Mesenchymal stem cell (in vitro differentiated cells and primary cell): ENCODE measurements at regions not wholly inside any gene's neighbourhood (a gene's known extent, or its start where the extent isn't known, plus 50 kb on each side); places are given as distances from the start of the nearest gene placed in this dataset.

ENCODE experiments used
- DNase-seq: peaks from one replicate; pipeline ENCODE4 v3.0.0-alpha.2; 2013
- H2AFZ ChIP-seq: one replicate; pipeline ENCODE4 v1.6.1; 2013; ENCODE audit warnings: low read depth, mild to moderate bottlenecking, control low read depth, inconsistent platforms, low read length, moderate library complexity
- H2AK5ac ChIP-seq: 2 replicates; pipeline ENCODE4 v1.6.1; 2013; ENCODE audit warnings: low read length, moderate library complexity, mild to moderate bottlenecking, inconsistent platforms; ENCODE audit not compliant: severe bottlenecking
- H2BK120ac ChIP-seq: one replicate; pipeline ENCODE4 v1.6.1; 2013; ENCODE audit warnings: low read depth, mild to moderate bottlenecking, inconsistent platforms, low read length, moderate library complexity
- H2BK12ac ChIP-seq, 2 experiments: one replicate each; pipeline ENCODE4 v1.6.1; 2013; ENCODE audit warnings: inconsistent platforms in 2 of 2, low read length in 2 of 2, mild to moderate bottlenecking in 2 of 2, moderate library complexity in 2 of 2, control low read depth in 1 of 2
- H2BK15ac ChIP-seq: one replicate; pipeline ENCODE4 v1.6.1; 2013; ENCODE audit warnings: mild to moderate bottlenecking, low read depth, inconsistent platforms; ENCODE audit not compliant: poor library complexity, severe bottlenecking
- H2BK5ac ChIP-seq: 2 replicates; pipeline ENCODE4 v1.6.1; 2013; ENCODE audit warnings: low read depth, mild to moderate bottlenecking, low read length, control low read depth, inconsistent platforms; ENCODE audit not compliant: poor library complexity, severe bottlenecking
- H3K14ac ChIP-seq, 2 experiments: one replicate each; pipeline ENCODE4 v1.6.1; 2013; ENCODE audit warnings: inconsistent platforms in 2 of 2, low read length in 2 of 2, control low read depth in 1 of 2, mild to moderate bottlenecking in 1 of 2, moderate library complexity in 1 of 2
- H3K18ac ChIP-seq, 2 experiments: one replicate each; pipeline ENCODE4 v1.6.1; 2013; ENCODE audit warnings: inconsistent platforms in 2 of 2, low read length in 2 of 2, control low read depth in 1 of 2, low read depth in 1 of 2, mild to moderate bottlenecking in 1 of 2
- H3K23ac ChIP-seq, 2 experiments: one replicate each; pipeline ENCODE4 v1.6.1; 2013; ENCODE audit warnings: inconsistent platforms in 2 of 2, low read length in 2 of 2, mild to moderate bottlenecking in 2 of 2, moderate library complexity in 2 of 2, control low read depth in 1 of 2
- H3K27ac ChIP-seq: 2 replicates; pipeline ENCODE4 v1.5.1; 2013; ENCODE audit warnings: mild to moderate bottlenecking, moderate library complexity, low read length, control low read depth, inconsistent platforms; ENCODE audit not compliant: poor library complexity, severe bottlenecking
- H3K27me3 ChIP-seq, 2 experiments: 2 replicates each; pipeline versions ENCODE4 v1.6.1 to v1.7.0; 2013; ENCODE audit warnings: low read length in 2 of 2, mild to moderate bottlenecking in 2 of 2, moderate library complexity in 2 of 2, control low read depth in 1 of 2, inconsistent platforms in 1 of 2; ENCODE audit not compliant: control insufficient read depth in 1 of 2, insufficient read depth in 1 of 2
- H3K36me3 ChIP-seq, 2 experiments: 2 replicates each; pipeline versions ENCODE4 v1.6.1 to v1.7.0; 2013; ENCODE audit warnings: low read length in 2 of 2, control low read depth in 1 of 2, inconsistent platforms in 1 of 2, low read depth in 1 of 2, mild to moderate bottlenecking in 1 of 2; ENCODE audit not compliant: insufficient read depth in 2 of 2, control insufficient read depth in 1 of 2
- H3K4ac ChIP-seq, 2 experiments: one replicate each; pipeline ENCODE4 v1.6.1; 2013; ENCODE audit warnings: inconsistent platforms in 2 of 2, low read length in 2 of 2, mild to moderate bottlenecking in 2 of 2, moderate library complexity in 2 of 2, control low read depth in 1 of 2, low read depth in 1 of 2
- H3K4me1 ChIP-seq: 2 replicates; pipeline ENCODE4 v1.6.1; 2013; ENCODE audit warnings: low read depth, low read length, control low read depth; ENCODE audit not compliant: control insufficient read depth, insufficient read depth
- H3K4me2 ChIP-seq: 2 replicates; pipeline ENCODE4 v1.6.1; 2013; ENCODE audit warnings: low read length, mild to moderate bottlenecking, inconsistent platforms; ENCODE audit not compliant: poor library complexity, severe bottlenecking
- H3K4me3 ChIP-seq, 2 experiments: 2 replicates each; pipeline versions ENCODE4 v1.5.1 to v1.7.0; 2013; ENCODE audit warnings: low read length in 2 of 2, mild to moderate bottlenecking in 2 of 2, control low read depth in 1 of 2, low read depth in 1 of 2; ENCODE audit not compliant: insufficient read depth in 1 of 2
- H3K79me1 ChIP-seq: replicated peaks from 2 replicates; pipeline ENCODE4 v1.6.1; 2013; ENCODE audit warnings: mild to moderate bottlenecking, control low read depth, low read length, inconsistent platforms; ENCODE audit not compliant: poor library complexity, severe bottlenecking
- H3K9ac ChIP-seq: 2 replicates; pipeline ENCODE4 v1.7.0; 2013; ENCODE audit warnings: mild to moderate bottlenecking, low read length, moderate library complexity
- H3K9me3 ChIP-seq: 2 replicates; pipeline ENCODE4 v1.7.0; 2013; ENCODE audit warnings: mild to moderate bottlenecking, low read length; ENCODE audit not compliant: control insufficient read depth
- H4K8ac ChIP-seq: one replicate; pipeline ENCODE4 v1.6.1; 2013; ENCODE audit warnings: inconsistent platforms, mild to moderate bottlenecking, low read length, moderate library complexity
- H4K91ac ChIP-seq: one replicate; pipeline ENCODE4 v1.6.1; 2013; ENCODE audit warnings: mild to moderate bottlenecking, low read length, inconsistent platforms
- WGBS: methylation state at CpG from one replicate; pipeline ENCODE4 v1.1.7; 2013; ENCODE audit warnings: mixed read lengths; 5-methylcytosine and 5-hydroxymethylcytosine counted together

DNA sequence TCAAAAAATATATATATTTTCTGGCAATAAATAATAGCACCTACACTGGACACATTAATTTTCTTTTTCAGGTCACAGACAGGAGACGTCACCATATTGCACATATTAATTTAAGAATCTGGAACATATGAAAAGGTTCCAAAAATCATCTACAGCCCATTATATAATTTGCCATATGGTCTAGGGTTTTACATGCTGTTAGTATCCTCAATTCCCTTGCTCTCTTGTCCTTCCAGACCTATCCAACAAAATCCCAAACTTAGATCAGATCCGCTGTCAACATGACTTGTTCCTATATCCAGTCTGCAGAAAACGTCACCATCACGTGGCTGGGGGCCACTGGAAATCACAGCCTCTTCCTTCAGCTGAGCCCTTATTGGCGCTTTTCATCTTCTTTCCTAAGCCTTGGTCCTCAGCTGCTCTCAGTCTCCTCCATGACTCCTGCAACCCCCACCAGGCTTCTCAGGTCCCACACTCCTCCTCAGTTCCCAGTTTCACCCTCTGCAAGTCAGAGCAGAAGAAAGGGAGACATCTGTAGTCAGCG, 192.0 kb upstream of the GATB start:
- H2AFZ ChIP-seq = no peak overlapping the region
- H4K91ac ChIP-seq = no peak overlapping the region
- H3K27me3 ChIP-seq = peaks cover 0 to 4% of the 10 kb centered on the region in 2 experiments
- H2BK15ac ChIP-seq = no peak overlapping the region
- H3K36me3 ChIP-seq = no peaks in the 10 kb centered on the region
- H3K4me2 ChIP-seq = no peak overlapping the region
- peaks cover 8% of the 10 kb centered on the region for H3K4me1 ChIP-seq
- no peak overlapping the region for H3K4me3 ChIP-seq
- H3K23ac ChIP-seq = no peak overlapping the region
- H2AK5ac ChIP-seq = no peak overlapping the region
- H4K8ac ChIP-seq = no peak overlapping the region
- H3K79me1 ChIP-seq = no peaks in the 10 kb centered on the region
- no peak overlapping the region for H2BK5ac ChIP-seq
- peak overlapping the region in 1 of 2 experiments; percentile 21 for H3K14ac ChIP-seq
- peaks cover 2% of the 10 kb centered on the region for H3K9me3 ChIP-seq
- no peak overlapping the region for H3K9ac ChIP-seq
- no peak overlapping the region for H2BK12ac ChIP-seq
- H3K18ac ChIP-seq = no peak overlapping the region
- no peak for DNase-seq
- no peak overlapping the region for H3K4ac ChIP-seq
- H2BK120ac ChIP-seq = no peak overlapping the region
- no peak overlapping the region for H3K27ac ChIP-seq
- WGBS = 84% methylated on average over 6 of the region's 6 CpGs

GRCh38 chr4:151952137-151952536, 191.3 kb upstream of the GATB start:
- Histone ChIP-seq H3K36me3 (no peaks in the 10 kb centered on the region), H2BK120ac (no peak overlapping the region), H3K18ac (no peak overlapping the region), H3K9me3 (peaks cover 6% of the 10 kb centered on the region), H3K23ac (no peak overlapping the region), H3K14ac (no peak overlapping the region), H3K4me3 (no peak overlapping the region), H4K91ac (no peak overlapping the region), H2BK15ac (no peak overlapping the region), H3K4me1 (peaks cover 6% of the 10 kb centered on the region), H2AK5ac (no peak overlapping the region), H3K9ac (no peak overlapping the region), H3K4ac (no peak overlapping the region), H3K27ac (no peak overlapping the region), H2BK12ac (no peak overlapping the region), H2BK5ac (no peak overlapping the region), H3K27me3 (peaks cover 0 to 4% of the 10 kb centered on the region in 2 experiments), H4K8ac (no peak overlapping the region), H3K79me1 (no peaks in the 10 kb centered on the region), H2AFZ (no peak overlapping the region), H3K4me2 (no peak overlapping the region)
- DNase-seq = no peak
- WGBS = 72% methylated on average over 4 of the region's 4 CpGs

GRCh38 chr4:151951671-151952050, 190.9 kb upstream of the GATB start:
- Histone ChIP-seq H3K27ac (no peak overlapping the region), H2BK5ac (no peak overlapping the region), H2BK120ac (no peak overlapping the region), H3K27me3 (peaks cover 0 to 4% of the 10 kb centered on the region in 2 experiments), H2BK15ac (no peak overlapping the region), H3K18ac (no peak overlapping the region), H4K8ac (no peak overlapping the region), H3K9me3 (peaks cover 11% of the 10 kb centered on the region), H3K4me2 (no peak overlapping the region), H2AK5ac (no peak overlapping the region), H4K91ac (no peak overlapping the region), H3K4me3 (no peak overlapping the region), H3K4me1 (peaks cover 5% of the 10 kb centered on the region), H2BK12ac (no peak overlapping the region), H3K9ac (no peak overlapping the region), H3K14ac (no peak overlapping the region), H3K4ac (no peak overlapping the region), H3K23ac (no peak overlapping the region), H3K79me1 (no peaks in the 10 kb centered on the region), H2AFZ (no peak overlapping the region), H3K36me3 (no peaks in the 10 kb centered on the region)
- WGBS = 75% methylated on average over 3 of the region's 5 CpGs
- DNase-seq = no peak

DNA sequence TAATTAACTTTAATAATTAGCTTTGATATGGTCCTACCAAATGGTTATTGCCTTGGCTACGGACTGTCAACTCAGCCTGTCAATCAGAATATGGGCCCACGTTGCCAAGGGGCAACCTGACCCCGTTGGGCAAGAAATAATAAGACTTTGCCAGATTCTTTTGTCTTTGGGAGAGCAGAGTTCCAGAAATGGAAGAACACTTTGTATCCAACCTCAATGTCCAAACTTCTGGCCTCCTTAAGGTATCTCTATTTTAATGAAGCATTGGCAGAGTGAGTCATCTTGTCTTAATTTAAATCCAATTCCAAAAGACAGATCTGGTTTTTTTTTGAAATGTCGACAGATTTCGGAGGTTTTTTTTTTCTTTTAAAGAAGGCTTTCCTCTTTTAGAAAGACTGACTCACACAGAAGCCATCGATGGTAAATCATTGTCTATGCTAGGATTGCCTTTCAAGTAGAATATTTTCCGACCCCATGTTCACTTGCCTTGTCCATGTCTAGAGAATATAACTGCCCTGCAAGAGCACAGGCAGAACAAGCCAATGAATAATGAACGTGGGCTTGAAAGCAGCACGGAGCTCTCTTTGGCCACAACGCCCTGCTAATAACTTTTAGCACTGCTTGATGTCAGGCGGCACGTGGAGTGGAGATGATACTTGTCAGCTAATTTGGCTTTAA, 190.3 kb upstream of the GATB start:
- peaks cover 0 to 4% of the 10 kb centered on the region in 2 experiments for H3K27me3 ChIP-seq
- DNase-seq = peak; percentile 1
- no peak overlapping the region for H3K14ac ChIP-seq
- no peaks in the 10 kb centered on the region for H3K79me1 ChIP-seq
- peaks cover 5% of the 10 kb centered on the region for H3K4me1 ChIP-seq
- no peak overlapping the region for H2AK5ac ChIP-seq
- no peak overlapping the region for H3K9ac ChIP-seq
- H3K27ac ChIP-seq = no peak overlapping the region
- no peak overlapping the region for H3K18ac ChIP-seq
- no peak overlapping the region for H2BK15ac ChIP-seq
- WGBS = 74% methylated on average over 12 of the region's 12 CpGs
- no peak overlapping the region for H3K4me2 ChIP-seq
- H2AFZ ChIP-seq = no peak overlapping the region
- no peak overlapping the region for H4K91ac ChIP-seq
- H3K23ac ChIP-seq = no peak overlapping the region
- no peak overlapping the region for H2BK120ac ChIP-seq
- H3K9me3 ChIP-seq = peaks cover 11% of the 10 kb centered on the region
- no peak overlapping the region for H3K4ac ChIP-seq
- H2BK5ac ChIP-seq = no peak overlapping the region
- H2BK12ac ChIP-seq = no peak overlapping the region
- no peak overlapping the region for H3K4me3 ChIP-seq
- no peak overlapping the region for H4K8ac ChIP-seq
- H3K36me3 ChIP-seq = no peaks in the 10 kb centered on the region
